ENCODE measurements at regions not wholly inside any gene's neighbourhood (a gene's known extent, or its start where the extent isn't known, plus 50 kb on each side); places are given as distances from the start of the nearest gene placed in this dataset.

DNA sequence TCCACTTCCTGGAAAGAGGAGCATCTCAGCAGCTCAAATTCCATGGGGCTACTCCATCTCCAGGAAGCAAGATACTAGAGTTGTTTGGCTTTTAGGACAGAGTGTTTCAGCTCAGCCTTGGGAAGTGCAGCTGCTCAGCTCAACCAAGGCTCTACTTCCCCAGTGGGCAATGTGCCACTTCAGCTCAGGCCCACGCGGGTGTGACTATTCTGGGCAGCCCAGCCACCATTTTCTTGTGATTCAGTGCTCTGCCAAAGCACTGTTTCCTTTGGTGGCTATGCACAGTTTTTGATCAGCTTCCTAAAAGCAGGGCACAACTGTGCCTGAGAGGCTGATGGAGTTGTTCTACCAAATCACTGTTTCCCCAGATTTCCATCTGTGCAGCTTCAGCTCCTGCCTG lies 1104.9 kb upstream of the TMPRSS15 start:
- intact Hi-C loops (cut with micrococcal nuclease) (no loop called here), in situ Hi-C loops (cut with MboI) (no loop called here)
- no peak for DNase-seq (ENCODE audit: extremely low read depth in 1 of 4, low spot score in 3 of 4)
- FAIRE-seq = no peak
- no peak overlapping the region for H3K4me2 ChIP-seq (ENCODE audit: insufficient read depth, low read length)
- H4K20me1 ChIP-seq (replicated peaks; ENCODE audit: control insufficient read depth, insufficient read depth, low read length) = no peaks in the 10 kb centered on the region
- BruUV-seq (replicated peaks) = no TSS peak
- H3K79me2 ChIP-seq (ENCODE audit: control insufficient read depth, insufficient read depth, low read length) = no peaks in the 10 kb centered on the region
- H3K27ac ChIP-seq (ENCODE audit: extremely low read depth, low read depth, low read length) = no peak overlapping the region
- H3K9me1 ChIP-seq (ENCODE audit: control insufficient read depth, insufficient read depth, low read length) = no peaks in the 10 kb centered on the region
- no peaks in the 10 kb centered on the region for H3K9me3 ChIP-seq (replicated peaks; ENCODE audit: control insufficient read depth, insufficient read depth, low read depth, low read length)
- TF ChIP-seq POLR3G (IDR thresholded peaks at IDR 0.05; ENCODE audit: extremely low read depth, insufficient read length, insufficient replicate concordance) (no peak), ZNF24 (IDR thresholded peaks at IDR 0.05) (no peak), CEBPG (CRISPR knock-in tag; IDR thresholded peaks at IDR 0.05) (no peak), CEBPG (tag; conservative IDR thresholded peaks at IDR 0.05 in 1 of 2, IDR thresholded peaks at IDR 0.05 in 1 of 2) (no peak)
- H2AFZ ChIP-seq (ENCODE audit: low read depth, low read length) = no peak overlapping the region
- H3K36me3 ChIP-seq (ENCODE audit: control insufficient read depth, insufficient read depth, low read length) = no peaks in the 10 kb centered on the region
- CTCF ChIA-PET (ENCODE audit: low intra/inter-chr PET ratio) = no interaction called here
- H3K9ac ChIP-seq (ENCODE audit: insufficient read depth in 1 of 2, low read depth in 2 of 2, low read length in 2 of 2) = no peak overlapping the region
- no peaks in the 10 kb centered on the region for H3K4me1 ChIP-seq (replicated peaks in 1 of 2; ENCODE audit: control insufficient read depth in 2 of 2, insufficient read depth in 2 of 2, low read length in 2 of 2)
- no peak for ATAC-seq
- POLR2A ChIA-PET = no interaction called here
- 31% methylated on average over 2 of the region's 2 CpGs for WGBS (ENCODE audit: insufficient coverage, low coverage, missing lambda C conversion rate)
- H3K27me3 ChIP-seq (ENCODE audit: control insufficient read depth in 2 of 2, insufficient read depth in 2 of 2, low read length in 2 of 2) = no peaks in the 10 kb centered on the region
- H3K4me3 ChIP-seq = no peak overlapping the region

DNA sequence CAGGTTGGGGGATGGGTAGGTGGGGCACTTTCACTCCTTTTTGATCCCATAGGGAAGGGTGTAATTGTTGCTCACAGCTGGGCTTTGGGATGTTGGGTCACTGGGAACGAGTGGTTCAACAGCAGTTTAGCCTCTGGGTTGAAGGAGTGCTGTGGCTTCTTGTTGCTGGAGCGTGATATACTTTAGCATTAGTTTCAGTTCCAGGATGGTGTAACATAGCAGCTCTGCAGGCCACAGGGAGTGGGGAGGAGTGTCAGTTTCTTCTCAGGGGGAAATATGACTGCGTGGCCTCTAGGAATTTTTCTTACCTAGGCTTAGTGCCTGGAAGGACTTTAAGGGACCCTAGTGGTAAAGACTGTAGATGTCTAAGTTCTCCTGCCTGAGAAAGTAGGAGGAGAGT lies 1105.3 kb upstream of the TMPRSS15 start:
- DNase-seq (ENCODE audit: extremely low read depth in 1 of 4, low spot score in 3 of 4) (no peak), FAIRE-seq (no peak), ATAC-seq (no peak)
- Histone ChIP-seq H3K27ac (ENCODE audit: extremely low read depth, low read depth, low read length) (no peak overlapping the region), H3K79me2 (ENCODE audit: control insufficient read depth, insufficient read depth, low read length) (no peaks in the 10 kb centered on the region), H3K36me3 (ENCODE audit: control insufficient read depth, insufficient read depth, low read length) (no peaks in the 10 kb centered on the region), H2AFZ (ENCODE audit: low read depth, low read length) (no peak overlapping the region), H3K9me3 (replicated peaks; ENCODE audit: control insufficient read depth, insufficient read depth, low read depth, low read length) (no peaks in the 10 kb centered on the region), H3K9me1 (ENCODE audit: control insufficient read depth, insufficient read depth, low read length) (no peaks in the 10 kb centered on the region), H4K20me1 (replicated peaks; ENCODE audit: control insufficient read depth, insufficient read depth, low read length) (no peaks in the 10 kb centered on the region), H3K4me3 (no peak overlapping the region), H3K9ac (ENCODE audit: insufficient read depth in 1 of 2, low read depth in 2 of 2, low read length in 2 of 2) (no peak overlapping the region), H3K4me1 (replicated peaks in 1 of 2; ENCODE audit: control insufficient read depth in 2 of 2, insufficient read depth in 2 of 2, low read length in 2 of 2) (no peaks in the 10 kb centered on the region), H3K27me3 (ENCODE audit: control insufficient read depth in 2 of 2, insufficient read depth in 2 of 2, low read length in 2 of 2) (no peaks in the 10 kb centered on the region), H3K4me2 (ENCODE audit: insufficient read depth, low read length) (no peak overlapping the region)
- no TSS peak for BruUV-seq (replicated peaks)
- 39% methylated on average over 3 of the region's 3 CpGs for WGBS (ENCODE audit: insufficient coverage, low coverage, missing lambda C conversion rate)
- in situ Hi-C loops (cut with MboI) (no loop called here), intact Hi-C loops (cut with micrococcal nuclease) (no loop called here)
- POLR2A ChIA-PET = no interaction called here
- CTCF ChIA-PET (ENCODE audit: low intra/inter-chr PET ratio) = no interaction called here
- no peak for TF ChIP-seq EP400 (IDR thresholded peaks at IDR 0.05)
- TF ChIP-seq SRSF1 (IDR thresholded peaks at IDR 0.05; ENCODE audit: low read depth, low read length) = no peak
- TF ChIP-seq, protein P1, sequence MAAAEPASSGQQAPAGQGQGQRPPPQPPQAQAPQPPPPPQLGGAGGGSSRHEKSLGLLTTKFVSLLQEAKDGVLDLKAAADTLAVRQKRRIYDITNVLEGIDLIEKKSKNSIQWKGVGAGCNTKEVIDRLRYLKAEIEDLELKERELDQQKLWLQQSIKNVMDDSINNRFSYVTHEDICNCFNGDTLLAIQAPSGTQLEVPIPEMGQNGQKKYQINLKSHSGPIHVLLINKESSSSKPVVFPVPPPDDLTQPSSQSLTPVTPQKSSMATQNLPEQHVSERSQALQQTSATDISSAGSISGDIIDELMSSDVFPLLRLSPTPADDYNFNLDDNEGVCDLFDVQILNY (CRISPR knock-in tag; IDR thresholded peaks at IDR 0.05) = no peak
- TF ChIP-seq SIN3A (IDR thresholded peaks at IDR 0.05; ENCODE audit: borderline replicate concordance in 2 of 2, control insufficient read depth in 1 of 2, low read depth in 2 of 2, low read length in 2 of 2) = no peak
- TF ChIP-seq, protein P2, sequence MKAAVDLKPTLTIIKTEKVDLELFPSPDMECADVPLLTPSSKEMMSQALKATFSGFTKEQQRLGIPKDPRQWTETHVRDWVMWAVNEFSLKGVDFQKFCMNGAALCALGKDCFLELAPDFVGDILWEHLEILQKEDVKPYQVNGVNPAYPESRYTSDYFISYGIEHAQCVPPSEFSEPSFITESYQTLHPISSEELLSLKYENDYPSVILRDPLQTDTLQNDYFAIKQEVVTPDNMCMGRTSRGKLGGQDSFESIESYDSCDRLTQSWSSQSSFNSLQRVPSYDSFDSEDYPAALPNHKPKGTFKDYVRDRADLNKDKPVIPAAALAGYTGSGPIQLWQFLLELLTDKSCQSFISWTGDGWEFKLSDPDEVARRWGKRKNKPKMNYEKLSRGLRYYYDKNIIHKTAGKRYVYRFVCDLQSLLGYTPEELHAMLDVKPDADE (conservative IDR thresholded peaks at IDR 0.05; ENCODE audit: control insufficient read depth, low read depth, low read length) = no peak
- no peak for TF ChIP-seq ZNF274 (IDR thresholded peaks at IDR 0.05; ENCODE audit: borderline replicate concordance, low read depth, low read length)
- no peak for TF ChIP-seq MTA1 (IDR thresholded peaks at IDR 0.05; ENCODE audit: borderline replicate concordance)

Data from K562 (cell line).